Fibroblast of gingiva (primary cell): ENCODE measurements at regions not wholly inside any gene's neighbourhood (a gene's known extent, or its start where the extent isn't known, plus 50 kb on each side); places are given as distances from the start of the nearest gene placed in this dataset.
A peak's percentile ranks its signal among the peaks of the same experiment; 100 is the strongest.

Experiments used
- DNase-seq: peaks from one replicate; pipeline ENCODE4 v3.0.0-alpha.2; 2011; ENCODE audit warnings: low read depth

GRCh38 chr4:134019657-134020056 lies 181.9 kb downstream of the PABPC4L start:
- DNase-seq = no peak

- no peak for DNase-seq
Measured at GRCh38 chr4:134018846-134019245, 182.7 kb downstream of the PABPC4L start.

- DNase-seq = no peak
Measured at GRCh38 chr4:134001057-134001456, 200.5 kb downstream of the PABPC4L start.

- DNase-seq = no peak
Measured at GRCh38 chr4:133997436-133997835, 204.2 kb downstream of the PABPC4L start.

- no peak for DNase-seq
Measured at GRCh38 chr4:133996431-133997121, 205.0 kb downstream of the PABPC4L start.

GRCh38 chr4:133995243-133995960 lies 206.2 kb downstream of the PABPC4L start:
- no peak for DNase-seq

- no peak for DNase-seq
Measured at GRCh38 chr4:133982533-133983224, 218.9 kb downstream of the PABPC4L start.

- DNase-seq = no peak
Measured at GRCh38 chr4:133981327-133981726, 220.3 kb downstream of the PABPC4L start.

GRCh38 chr4:133972586-133972985 lies 229.0 kb downstream of the PABPC4L start:
- DNase-seq = no peak

GRCh38 chr4:133969202-133969848 lies 232.3 kb downstream of the PABPC4L start:
- DNase-seq = no peak

- DNase-seq = no peak
Measured at GRCh38 chr4:133968174-133968573, 233.4 kb downstream of the PABPC4L start.

- no peak for DNase-seq
Measured at GRCh38 chr4:133960975-133961374, 240.6 kb downstream of the PABPC4L start.

- no peak for DNase-seq
Measured at GRCh38 chr4:133943081-133943480, 258.5 kb downstream of the PABPC4L start.

- DNase-seq = no peak
Measured at GRCh38 chr4:133938061-133938460, 263.5 kb downstream of the PABPC4L start.

- no peak for DNase-seq
Measured at GRCh38 chr4:133929531-133930239, 271.9 kb downstream of the PABPC4L start.

GRCh38 chr4:133921280-133922195 lies 280.1 kb downstream of the PABPC4L start:
- peak; percentile 27 for DNase-seq

GRCh38 chr4:133920236-133920635 lies 281.4 kb downstream of the PABPC4L start:
- DNase-seq = no peak

- no peak for DNase-seq
Measured at GRCh38 chr4:133910165-133910564, 291.4 kb downstream of the PABPC4L start.

GRCh38 chr4:133903029-133903428 lies 298.6 kb downstream of the PABPC4L start:
- DNase-seq = no peak

- no peak for DNase-seq
Measured at GRCh38 chr4:133891011-133891410, 310.6 kb downstream of the PABPC4L start.

GRCh38 chr4:133887723-133888122 lies 313.9 kb downstream of the PABPC4L start:
- DNase-seq = no peak
